Esophagus squamous epithelium (tissue), 5 donors: ENCODE measurements at regions not wholly inside any gene's neighbourhood (a gene's known extent, or its start where the extent isn't known, plus 50 kb on each side); places are given as distances from the start of the nearest gene placed in this dataset.

Experiments used
- DNase-seq: peaks from one replicate; lab custom pipeline; 2025; lab: John Stamatoyannopoulos, UW
- H3K27ac ChIP-seq, 4 donors: fragments of 200-600 bp; sonication (generic); one replicate each; pipeline ENCODE4 v1.5.1; 2016 to 2019; ENCODE audit warnings: mild to moderate bottlenecking in 1 of 4
- H3K27me3 ChIP-seq, 4 donors: fragments of 200-600 bp; sonication (generic); 1 replicate in 3 of 4; 2 replicates in 1 of 4; pipeline versions ENCODE4 v1.5.1 to v1.6.0; 2017 to 2021; ENCODE audit warnings: antibody characterized with exemption in 1 of 4
- H3K36me3 ChIP-seq, 3 donors: fragments of 200-600 bp; sonication (generic); one replicate each; pipeline ENCODE4 v1.5.1; 2016 to 2019
- H3K4me1 ChIP-seq, 3 donors: fragments of 200-600 bp; sonication (generic); one replicate each; pipeline ENCODE4 v1.5.1; 2017 to 2019
- H3K4me3 ChIP-seq, 4 donors: fragments of 200-600 bp; sonication (generic); 1 replicate in 3 of 4; 2 replicates in 1 of 4; pipeline ENCODE4 v1.5.1; 2016 to 2019; ENCODE audit warnings: mild to moderate bottlenecking in 2 of 4, moderate library complexity in 1 of 4
- H3K9me3 ChIP-seq, 3 donors: fragments of 200-600 bp; sonication (generic); one replicate each; pipeline ENCODE4 v1.5.1; 2016 to 2019
- POLR2A ChIP-seq, 4 donors: fragments of 450-650 bp; IDR thresholded peaks; one replicate each; pipeline ENCODE4 v1.6.1; 2017; ENCODE audit warnings: antibody characterized with exemption in 4 of 4, mild to moderate bottlenecking in 4 of 4, moderate library complexity in 3 of 4
- WGBS, 2 donors: methylation state at CpG; one replicate each; pipeline ENCODE4 v1.1.5; 2018; 5-methylcytosine and 5-hydroxymethylcytosine counted together
- intact Hi-C: fragments of 100-400 bp; cut with DNase I; formaldehyde crosslinking; loops from one replicate; pipeline ENCODE4 v1.15.0; 2022
- small RNA-seq, 4 donors: library from RNA; depleted of rRNA; stranded (forward); fragments of <200 nt; gene quantifications; one replicate each; pipeline ENCODE3, GENCODE V24; 2016
- TF ChIP-seq, protein P1 (sequence below), 6 experiments: fragments of 450-650 bp in 4 of 6; fragments of 200-600 bp in 2 of 6; sonication (generic) in 2 of 6; IDR thresholded peaks; one replicate each; pipeline ENCODE4 v1.5.1; 2016 to 2019; ENCODE audit warnings: antibody characterized with exemption in 6 of 6, mild to moderate bottlenecking in 4 of 6, moderate library complexity in 4 of 6
- donor health status: DM: yes; HTN: yes; CAD: no.

DNA sequence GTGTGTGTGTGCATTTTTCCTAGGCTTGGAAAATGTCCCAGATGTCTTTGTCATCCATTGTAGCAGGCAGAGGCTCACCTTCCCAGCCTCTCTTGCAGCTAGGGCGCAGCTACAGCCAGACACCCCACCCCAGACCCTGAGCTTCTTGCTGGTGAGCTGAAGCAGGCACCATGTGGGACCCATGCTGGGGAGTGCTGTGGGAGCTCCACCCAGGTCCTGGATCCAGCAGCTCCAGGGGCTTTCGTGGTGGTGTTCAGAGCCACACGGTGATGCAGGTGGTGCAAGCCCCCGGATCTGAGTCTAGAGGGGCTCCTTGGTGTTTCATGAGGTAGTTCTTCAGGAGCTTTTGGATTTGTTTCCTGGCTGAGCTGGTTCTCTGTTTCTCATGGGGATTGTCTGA is 56.0 kb upstream of the ZFP64 start:
- WGBS, 2 donors = 69 to 100% methylated on average over 3 of the region's 4 CpGs
- no peaks in the 10 kb centered on the region for H3K9me3 ChIP-seq
- TF ChIP-seq POLR2A (IDR thresholded peaks at IDR 0.05) = no peak
- TF ChIP-seq, protein P1, sequence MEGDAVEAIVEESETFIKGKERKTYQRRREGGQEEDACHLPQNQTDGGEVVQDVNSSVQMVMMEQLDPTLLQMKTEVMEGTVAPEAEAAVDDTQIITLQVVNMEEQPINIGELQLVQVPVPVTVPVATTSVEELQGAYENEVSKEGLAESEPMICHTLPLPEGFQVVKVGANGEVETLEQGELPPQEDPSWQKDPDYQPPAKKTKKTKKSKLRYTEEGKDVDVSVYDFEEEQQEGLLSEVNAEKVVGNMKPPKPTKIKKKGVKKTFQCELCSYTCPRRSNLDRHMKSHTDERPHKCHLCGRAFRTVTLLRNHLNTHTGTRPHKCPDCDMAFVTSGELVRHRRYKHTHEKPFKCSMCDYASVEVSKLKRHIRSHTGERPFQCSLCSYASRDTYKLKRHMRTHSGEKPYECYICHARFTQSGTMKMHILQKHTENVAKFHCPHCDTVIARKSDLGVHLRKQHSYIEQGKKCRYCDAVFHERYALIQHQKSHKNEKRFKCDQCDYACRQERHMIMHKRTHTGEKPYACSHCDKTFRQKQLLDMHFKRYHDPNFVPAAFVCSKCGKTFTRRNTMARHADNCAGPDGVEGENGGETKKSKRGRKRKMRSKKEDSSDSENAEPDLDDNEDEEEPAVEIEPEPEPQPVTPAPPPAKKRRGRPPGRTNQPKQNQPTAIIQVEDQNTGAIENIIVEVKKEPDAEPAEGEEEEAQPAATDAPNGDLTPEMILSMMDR (IDR thresholded peaks at IDR 0.05) = no peak

DNA sequence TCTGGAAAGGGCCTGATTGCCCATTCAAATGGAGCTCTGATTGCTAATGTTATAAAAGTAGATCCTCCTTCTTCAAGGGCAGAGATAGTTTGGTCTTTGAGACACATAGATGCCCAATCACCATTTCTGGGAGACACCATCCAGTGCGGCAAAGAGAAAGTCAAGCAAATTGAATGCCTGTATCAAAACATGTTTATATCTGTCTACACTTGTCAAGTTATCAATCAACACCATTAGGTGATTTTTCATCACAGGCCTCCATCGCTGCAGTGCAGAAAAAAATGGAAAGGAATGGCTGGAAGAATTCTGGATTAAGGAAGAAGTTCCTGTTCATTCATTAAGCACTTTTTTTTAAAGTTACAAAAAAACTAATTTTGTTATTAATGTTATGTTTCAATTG is 54.8 kb upstream of the ZFP64 start:
- Histone ChIP-seq H3K27me3 (no peaks in the 10 kb centered on the region), H3K9me3 (no peaks in the 10 kb centered on the region), H3K36me3 (no peaks in the 10 kb centered on the region), H3K4me1 (no peaks in the 10 kb centered on the region), H3K27ac (no peak overlapping the region), H3K4me3 (no peak overlapping the region)
- no peak for TF ChIP-seq POLR2A (IDR thresholded peaks at IDR 0.05)
- TF ChIP-seq, protein P1 (IDR thresholded peaks at IDR 0.05) = no peak
- DNase-seq = no peak
- 90 to 91% methylated on average over 2 of the region's 2 CpGs for WGBS, 2 donors
- intact Hi-C loops = no loop called here

More for the DNA sequence above, 56.0 kb upstream of the ZFP64 start:
- no peaks in the 10 kb centered on the region for H3K4me1 ChIP-seq
- no peak overlapping the region for H3K4me3 ChIP-seq
- no peaks in the 10 kb centered on the region for H3K36me3 ChIP-seq
- no peak overlapping the region for H3K27ac ChIP-seq
- no peak for DNase-seq
- H3K27me3 ChIP-seq = no peaks in the 10 kb centered on the region
- intact Hi-C loops = no loop called here

DNA sequence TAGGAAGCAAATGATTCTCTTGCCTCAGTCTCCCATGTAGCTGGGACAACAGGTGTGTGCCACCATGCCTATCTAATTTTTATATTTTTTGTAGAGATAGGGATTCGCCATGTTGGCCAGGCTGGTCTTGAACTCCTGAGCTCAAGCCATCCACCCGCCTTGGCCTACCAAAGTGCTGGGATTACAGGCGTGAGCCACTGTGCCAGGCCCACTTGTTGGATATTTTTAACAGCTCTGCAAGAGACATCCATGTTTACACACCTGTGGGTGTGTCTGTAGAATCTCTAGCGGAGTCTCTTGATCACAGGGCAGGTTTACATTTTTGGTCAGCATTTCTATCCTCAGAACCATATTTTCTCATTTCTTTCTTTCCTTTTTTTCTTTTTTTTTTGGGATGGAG is 53.1 kb upstream of the ZFP64 start:
- Histone ChIP-seq H3K27ac (no peak overlapping the region), H3K4me1 (no peaks in the 10 kb centered on the region), H3K27me3 (no peaks in the 10 kb centered on the region), H3K36me3 (no peaks in the 10 kb centered on the region), H3K9me3 (no peaks in the 10 kb centered on the region), H3K4me3 (no peak overlapping the region)
- WGBS, 2 donors = 84 to 89% methylated on average over 4 of the region's 4 CpGs
- no peak for DNase-seq
- TF ChIP-seq POLR2A (IDR thresholded peaks at IDR 0.05) = no peak
- intact Hi-C loops = loop anchor here (5.0 kb wide), 1 partner anchor 138 kb away; no protein-coding TSS in a partner anchor

DNA sequence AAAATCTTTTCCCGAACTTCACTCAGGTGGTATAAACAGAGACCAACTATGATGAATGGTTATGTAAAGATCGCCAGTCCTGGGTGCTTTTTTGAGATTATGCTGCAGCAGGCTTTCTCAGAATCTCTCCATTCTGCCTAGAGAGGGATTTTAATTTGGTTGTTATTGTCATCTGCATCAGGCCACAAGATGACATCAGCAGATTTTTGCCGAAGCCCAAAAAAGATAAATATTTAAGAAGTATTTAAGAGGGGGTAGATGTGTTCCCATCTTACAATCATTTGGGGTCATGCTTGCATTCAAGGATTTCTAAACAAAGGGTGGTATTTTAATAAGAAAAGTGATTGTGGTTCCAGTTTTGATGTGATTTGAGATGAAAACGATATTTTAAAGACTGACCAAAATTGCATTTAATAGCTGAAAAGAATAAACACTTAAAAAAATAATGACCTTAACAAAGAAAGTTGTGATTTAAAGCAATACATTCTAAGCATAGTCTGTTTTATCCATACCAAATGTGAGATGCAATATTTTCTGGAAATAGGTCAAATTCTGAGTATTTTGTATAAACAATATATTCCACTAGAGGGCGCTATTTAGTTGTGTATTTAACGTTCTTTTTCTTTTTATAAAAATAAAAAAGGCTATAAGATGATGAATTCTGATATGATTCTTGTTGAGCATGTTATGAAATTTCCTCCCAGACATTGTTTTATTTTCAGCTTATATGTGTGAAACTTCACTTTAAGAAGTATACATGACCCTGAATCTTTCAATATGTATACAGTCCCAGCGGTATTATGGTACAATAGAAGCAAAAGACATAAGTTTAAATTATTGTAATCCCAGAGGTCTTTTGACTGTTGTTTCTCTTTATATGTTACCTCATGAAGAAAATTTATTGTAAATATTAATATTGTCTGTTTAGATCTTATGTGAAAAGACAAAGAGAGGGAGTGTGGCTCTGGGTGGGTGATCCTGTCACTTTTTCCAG is 51.0 kb upstream of the ZFP64 start:
- H3K36me3 ChIP-seq = no peaks in the 10 kb centered on the region
- no peak for DNase-seq
- no peaks in the 10 kb centered on the region for H3K27me3 ChIP-seq
- no peaks in the 10 kb centered on the region for H3K9me3 ChIP-seq
- no peak overlapping the region for H3K4me3 ChIP-seq
- H3K27ac ChIP-seq = no peak overlapping the region
- TF ChIP-seq POLR2A (IDR thresholded peaks at IDR 0.05) = no peak
- TF ChIP-seq, protein P1 (IDR thresholded peaks at IDR 0.05) = peak in 5 of 6 experiments; percentile 36 to 68 (median 61)
- WGBS, 2 donors = 45 to 53% methylated on average over 7 of the region's 7 CpGs
- intact Hi-C loops = loop anchor here (5.0 kb wide), 1 partner anchor 140 kb away; no protein-coding TSS in a partner anchor
- no peaks in the 10 kb centered on the region for H3K4me1 ChIP-seq

Small RNAs in the stretch of these regions (small RNA-seq; reads per million reads assigned to genes)
- 0 reads per million in 4 donors for gene RF02271
- gene RPL36P1 = 0 reads per million in 4 donors
